Endothelial cell of umbilical vein (primary cell): ENCODE measurements at regions not wholly inside any gene's neighbourhood (a gene's known extent, or its start where the extent isn't known, plus 50 kb on each side); places are given as distances from the start of the nearest gene placed in this dataset.

Experiments used
- BruUV-seq: library from RNA; stranded (reverse); fragments of 400-500 nt; replicated peaks from 2 replicates; lab custom pipeline; 2021; lab: Mats Ljungman, UMichigan
- CTCF ChIA-PET: fragments of 300-600, 350-600 bp; sonication (Branson Sonifier 250); formaldehyde crosslinking; loops from one replicate; lab custom pipeline; 2021; ENCODE audit warnings: antibody characterized with exemption, inconsistent platforms; lab: Charles Lee
- POLR2A ChIA-PET: fragments of 300-600, 350-600 bp; sonication (Branson Sonifier 250); formaldehyde crosslinking; loops from one replicate; lab custom pipeline; 2021; ENCODE audit warnings: antibody characterized with exemption, inconsistent platforms; lab: Charles Lee
- DNase-seq: peaks from one replicate; pipeline ENCODE4 v3.0.0-alpha.2; 2011; ENCODE audit warnings: low read depth, low spot score
- FAIRE-seq: peaks from 2 replicates; lab custom pipeline; 2011; peaks lifted over from hg19 to GRCh38; lab: Jason Lieb, UNC
- H2AFZ ChIP-seq: 2 replicates; pipeline ENCODE4 v1.6.0; 2012; ENCODE audit warnings: low read depth, low read length, control low read depth, inconsistent platforms
- H3K27ac ChIP-seq: 2 replicates; pipeline ENCODE4 v1.5.1; 2011; ENCODE audit warnings: low read depth, mild to moderate bottlenecking, control low read depth, low read length, moderate library complexity; ENCODE audit not compliant: insufficient read depth
- H3K27me3 ChIP-seq, 2 experiments: 2 replicates each; pipeline versions ENCODE4 v1.6.0 to v1.6.1; 2011; ENCODE audit warnings: low read length in 2 of 2, mixed read lengths in 1 of 2; ENCODE audit not compliant: control insufficient read depth in 2 of 2, insufficient read depth in 2 of 2
- H3K36me3 ChIP-seq, 2 experiments: 2 replicates in 1 of 2; 3 replicates in 1 of 2; pipeline ENCODE4 v1.5.1; 2011; ENCODE audit warnings: low read length in 2 of 2, mild to moderate bottlenecking in 1 of 2, moderate library complexity in 1 of 2; ENCODE audit not compliant: control insufficient read depth in 2 of 2, insufficient read depth in 2 of 2; ENCODE audit errors: extremely low read depth in 1 of 2
- H3K4me1 ChIP-seq: 3 replicates; pipeline ENCODE4 v1.5.1; 2011; ENCODE audit warnings: mild to moderate bottlenecking, low read length; ENCODE audit not compliant: control insufficient read depth, insufficient read depth; ENCODE audit errors: extremely low read depth
- H3K4me2 ChIP-seq: 2 replicates; pipeline ENCODE4 v1.6.1; 2011; ENCODE audit warnings: low read length, control low read depth, mixed read lengths; ENCODE audit not compliant: insufficient read depth
- H3K4me3 ChIP-seq, 3 experiments: fragments of 200-600 bp in 1 of 3; sonication (generic), shearing (Covaris generic) in 1 of 3; replicated peaks in 1 of 3; 2 replicates each; pipeline ENCODE4 v1.5.1; 2011 to 2016; ENCODE audit warnings: control low read depth in 3 of 3, low read length in 3 of 3, mild to moderate bottlenecking in 2 of 3, inconsistent platforms in 1 of 3, low read depth in 1 of 3, moderate library complexity in 1 of 3; ENCODE audit not compliant: insufficient read depth in 1 of 3
- H3K79me2 ChIP-seq: 2 replicates; pipeline ENCODE4 v1.6.0; 2012; ENCODE audit warnings: low read length, inconsistent platforms; ENCODE audit not compliant: control insufficient read depth, insufficient read depth
- H3K9ac ChIP-seq: replicated peaks from 2 replicates; pipeline ENCODE3; 2011; ENCODE audit warnings: low read length, control low read depth; ENCODE audit not compliant: insufficient read depth; ENCODE audit errors: extremely low read depth
- H3K9me1 ChIP-seq: replicated peaks from 3 replicates; pipeline ENCODE4 v1.6.0; 2011; ENCODE audit warnings: mild to moderate bottlenecking, low read length; ENCODE audit not compliant: control insufficient read depth, insufficient read depth; ENCODE audit errors: extremely low read depth
- H3K9me3 ChIP-seq: replicated peaks from 2 replicates; pipeline ENCODE4 v1.5.1; 2012; ENCODE audit warnings: low read length, inconsistent platforms; ENCODE audit not compliant: control insufficient read depth, insufficient read depth
- H4K20me1 ChIP-seq: replicated peaks from 2 replicates; pipeline ENCODE3; 2011; ENCODE audit warnings: mild to moderate bottlenecking, low read length; ENCODE audit not compliant: control insufficient read depth, insufficient read depth; ENCODE audit errors: extremely low read depth
- EZH2 ChIP-seq: IDR thresholded peaks from 2 replicates; pipeline ENCODE4 v1.6.1; 2012; ENCODE audit warnings: borderline replicate concordance, low read depth, mild to moderate bottlenecking, moderate library complexity, low read length, inconsistent platforms; ENCODE audit not compliant: severe bottlenecking
- GATA2 ChIP-seq: IDR thresholded peaks from 2 replicates; pipeline ENCODE4 v1.7.0; 2011; ENCODE audit warnings: low read depth, mild to moderate bottlenecking, moderate library complexity, mixed read lengths, low read length; ENCODE audit not compliant: insufficient read length, insufficient read depth
- JUN ChIP-seq: IDR thresholded peaks from 2 replicates; pipeline ENCODE4 v1.6.1; 2011; ENCODE audit warnings: borderline replicate concordance, low read depth; ENCODE audit not compliant: insufficient read length, insufficient read depth
- MYC ChIP-seq: IDR thresholded peaks from one replicate; pipeline ENCODE4 v1.6.1; 2011; ENCODE audit warnings: mild to moderate bottlenecking, low read depth, low read length
- POLR2A ChIP-seq: IDR thresholded peaks from 2 replicates; pipeline ENCODE4 v1.6.1; 2012; ENCODE audit warnings: low read depth, mild to moderate bottlenecking, control low read depth, low read length
- dilution Hi-C: fragments of 300-500 bp; cut with MboI; formaldehyde crosslinking; loops from one replicate; pipeline ENCODE4 v1.15.0; 2019; ENCODE audit warnings: low sequenced_read_pairs; ENCODE audit not compliant: extremely low pct_ligation_motif_present
- intact Hi-C: fragments of 100-400 bp; cut with micrococcal nuclease; formaldehyde crosslinking; loops from one replicate; pipeline ENCODE4 v1.10.0; 2022
- TF ChIP-seq, protein P1 (sequence below), 2 donors: IDR thresholded peaks; 1 replicate in 1 of 2; 2 replicates in 1 of 2; pipeline ENCODE4 v1.5.1; 2011; ENCODE audit warnings: low read length in 2 of 2, mild to moderate bottlenecking in 2 of 2, moderate library complexity in 2 of 2, control low read depth in 1 of 2, inconsistent platforms in 1 of 2, low read depth in 1 of 2; ENCODE audit not compliant: insufficient read depth in 1 of 2; ENCODE audit errors: extremely low read depth in 1 of 2
- TF ChIP-seq, protein P2 (sequence below): IDR thresholded peaks from 2 replicates; pipeline ENCODE4 v1.6.1; 2011; ENCODE audit not compliant: insufficient read depth, insufficient read length

DNA sequence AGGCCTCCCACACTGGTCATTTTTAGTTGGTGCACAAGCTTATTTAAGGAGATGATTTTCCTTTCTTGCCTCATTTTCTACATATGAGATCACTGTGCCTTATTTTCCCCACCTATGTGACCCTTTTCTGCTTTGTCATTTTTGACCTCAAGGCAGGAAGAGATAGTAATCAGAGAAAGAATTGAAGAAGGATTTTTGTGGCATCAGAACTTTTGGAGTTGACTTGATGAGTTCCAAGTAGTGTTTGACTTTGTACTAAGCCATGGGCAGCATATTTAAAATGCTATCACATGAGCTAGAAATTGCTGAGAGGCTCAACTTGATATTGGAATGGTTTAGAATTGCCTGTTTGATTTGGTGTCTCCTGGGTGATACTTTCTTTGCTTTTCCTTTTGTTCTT, 440.8 kb downstream of the AEBP2 start:
- FAIRE-seq (no peak), DNase-seq (no peak)
- no peak overlapping the region for H3K27ac ChIP-seq
- BruUV-seq = no TSS peak
- H2AFZ ChIP-seq = no peak overlapping the region
- intact Hi-C loops (no loop called here), dilution Hi-C loops (no loop called here)
- H3K9ac ChIP-seq = no peak overlapping the region
- no peaks in the 10 kb centered on the region for H4K20me1 ChIP-seq
- no peaks in the 10 kb centered on the region for H3K4me1 ChIP-seq
- no peaks in the 10 kb centered on the region for H3K27me3 ChIP-seq
- no peaks in the 10 kb centered on the region for H3K79me2 ChIP-seq
- H3K9me3 ChIP-seq = no peaks in the 10 kb centered on the region
- no peaks in the 10 kb centered on the region for H3K36me3 ChIP-seq
- TF ChIP-seq GATA2 (no peak), POLR2A (no peak), JUN (no peak), EZH2 (no peak), MYC (no peak)
- TF ChIP-seq, protein P1, sequence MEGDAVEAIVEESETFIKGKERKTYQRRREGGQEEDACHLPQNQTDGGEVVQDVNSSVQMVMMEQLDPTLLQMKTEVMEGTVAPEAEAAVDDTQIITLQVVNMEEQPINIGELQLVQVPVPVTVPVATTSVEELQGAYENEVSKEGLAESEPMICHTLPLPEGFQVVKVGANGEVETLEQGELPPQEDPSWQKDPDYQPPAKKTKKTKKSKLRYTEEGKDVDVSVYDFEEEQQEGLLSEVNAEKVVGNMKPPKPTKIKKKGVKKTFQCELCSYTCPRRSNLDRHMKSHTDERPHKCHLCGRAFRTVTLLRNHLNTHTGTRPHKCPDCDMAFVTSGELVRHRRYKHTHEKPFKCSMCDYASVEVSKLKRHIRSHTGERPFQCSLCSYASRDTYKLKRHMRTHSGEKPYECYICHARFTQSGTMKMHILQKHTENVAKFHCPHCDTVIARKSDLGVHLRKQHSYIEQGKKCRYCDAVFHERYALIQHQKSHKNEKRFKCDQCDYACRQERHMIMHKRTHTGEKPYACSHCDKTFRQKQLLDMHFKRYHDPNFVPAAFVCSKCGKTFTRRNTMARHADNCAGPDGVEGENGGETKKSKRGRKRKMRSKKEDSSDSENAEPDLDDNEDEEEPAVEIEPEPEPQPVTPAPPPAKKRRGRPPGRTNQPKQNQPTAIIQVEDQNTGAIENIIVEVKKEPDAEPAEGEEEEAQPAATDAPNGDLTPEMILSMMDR (IDR thresholded peaks at IDR 0.05; ENCODE audit: extremely low read depth in 1 of 2, insufficient read depth in 1 of 2, low read depth in 1 of 2, low read length in 2 of 2) = no peak
- ChIA-PET CTCF (interaction anchor here (0.8 kb wide), 1 partner anchor 122 kb away, joined by 3 read pairs; no protein-coding TSS in a partner anchor), POLR2A (no interaction called here)
- H3K9me1 ChIP-seq = no peaks in the 10 kb centered on the region
- H3K4me3 ChIP-seq = no peak overlapping the region
- no peak overlapping the region for H3K4me2 ChIP-seq

DNA sequence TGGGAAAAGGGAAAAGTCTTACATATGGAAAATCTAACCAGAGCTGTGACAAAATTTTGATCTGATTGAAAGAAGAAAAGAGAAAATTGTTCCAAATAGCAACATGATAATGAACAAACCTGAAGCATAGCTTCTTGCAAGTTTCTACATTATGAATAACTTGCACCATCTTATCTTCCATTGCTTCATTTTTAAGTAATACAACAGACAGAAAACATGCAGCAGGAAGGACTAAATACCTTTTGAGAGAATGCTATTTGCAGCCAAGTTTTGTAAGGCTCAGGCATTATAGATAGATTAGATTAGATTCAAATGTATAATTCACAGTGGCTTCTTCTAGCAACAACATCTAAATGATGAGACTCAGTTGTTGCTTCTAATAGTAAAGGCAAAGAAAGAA, 441.4 kb downstream of the AEBP2 start:
- no peak overlapping the region for H2AFZ ChIP-seq
- DNase-seq (no peak), FAIRE-seq (no peak)
- H3K79me2 ChIP-seq = no peaks in the 10 kb centered on the region
- POLR2A ChIA-PET = no interaction called here
- no peak overlapping the region for H3K27ac ChIP-seq
- H3K4me1 ChIP-seq = no peaks in the 10 kb centered on the region
- H3K9me3 ChIP-seq = no peaks in the 10 kb centered on the region
- TF ChIP-seq EZH2 = no peak
- TF ChIP-seq, protein P1 (IDR thresholded peaks at IDR 0.05; ENCODE audit: extremely low read depth in 1 of 2, insufficient read depth in 1 of 2, low read depth in 1 of 2, low read length in 2 of 2) = no peak
- no peak for TF ChIP-seq GATA2
- no peak for TF ChIP-seq MYC
- TF ChIP-seq JUN = no peak
- TF ChIP-seq, protein P2, sequence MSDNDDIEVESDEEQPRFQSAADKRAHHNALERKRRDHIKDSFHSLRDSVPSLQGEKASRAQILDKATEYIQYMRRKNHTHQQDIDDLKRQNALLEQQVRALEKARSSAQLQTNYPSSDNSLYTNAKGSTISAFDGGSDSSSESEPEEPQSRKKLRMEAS = no peak
- no peak for TF ChIP-seq POLR2A
- dilution Hi-C loops = no loop called here
- H3K4me2 ChIP-seq = no peak overlapping the region
- no peaks in the 10 kb centered on the region for H3K27me3 ChIP-seq
- H3K36me3 ChIP-seq = no peaks in the 10 kb centered on the region
- H3K9ac ChIP-seq = no peak overlapping the region
- no TSS peak for BruUV-seq
- intact Hi-C loops = no loop called here
- no peaks in the 10 kb centered on the region for H3K9me1 ChIP-seq
- no peak overlapping the region for H3K4me3 ChIP-seq
- CTCF ChIA-PET = interaction anchor here (0.8 to 1.3 kb wide), 3 partner anchors 35 to 358 kb away, joined by 3 read pairs; no protein-coding TSS in a partner anchor
- H4K20me1 ChIP-seq = no peaks in the 10 kb centered on the region
